GM12878 (cell line): ENCODE measurements at regions not wholly inside any gene's neighbourhood (a gene's known extent, or its start where the extent isn't known, plus 50 kb on each side); places are given as distances from the start of the nearest gene placed in this dataset.

Source experiments
- ATAC-seq: fragments of 200-7000 bp; cut with Tn5 transposase; 3 replicates; pipeline ENCODE4 v1.9.1; 2020; ENCODE audit warnings: mild to moderate bottlenecking, moderate library complexity
- BruUV-seq: library from RNA; stranded (reverse); fragments of 400-500 nt; replicated peaks from 2 replicates; lab custom pipeline; 2021; lab: Mats Ljungman, UMichigan
- CTCF ChIA-PET: fragments of 300-600 bp; sonication (Branson Sonifier 250); formaldehyde crosslinking; extraction: SDS; loops from one replicate; lab custom pipeline; 2021; ENCODE audit warnings: inconsistent platforms; lab: Yijun Ruan, JAX
- POLR2A ChIA-PET: fragments of 350-600 bp; formaldehyde crosslinking; extraction: SDS; loops from one replicate; lab custom pipeline; 2021; ENCODE audit warnings: inconsistent platforms; lab: Charles Lee
- RAD21 ChIA-PET: fragments of 300-600 bp; sonication (Branson Sonifier 250); formaldehyde crosslinking; loops from one replicate; lab custom pipeline; 2023; ENCODE audit warnings: antibody characterized with exemption; ENCODE audit not compliant: unreplicated experiment; lab: Charles Lee
- SMC1A ChIA-PET: fragments of 300-600 bp; sonication (Branson Sonifier 250); formaldehyde crosslinking; loops from one replicate; lab custom pipeline; 2023; ENCODE audit not compliant: unreplicated experiment, uncharacterized antibody; lab: Charles Lee
- DNase-seq: peaks from one replicate; pipeline ENCODE4 v3.0.0-alpha.2; 2011; ENCODE audit warnings: low read depth, low spot score
- FAIRE-seq: peaks from 3 replicates; lab custom pipeline; 2011; peaks lifted over from hg19 to GRCh38; lab: Jason Lieb, UNC
- H2AFZ ChIP-seq: 2 replicates; pipeline ENCODE4 v1.6.0; 2011; ENCODE audit warnings: low read depth, low read length, control low read depth; ENCODE audit not compliant: control insufficient read depth
- H3K27ac ChIP-seq: 2 replicates; pipeline ENCODE4 v1.5.1; 2011; ENCODE audit warnings: control low read depth; ENCODE audit not compliant: control insufficient read depth, insufficient read depth
- H3K27me3 ChIP-seq, 2 experiments: replicated peaks in 1 of 2; 2 replicates each; pipeline versions ENCODE4 v1.6.0 to v1.6.1; 2011; ENCODE audit warnings: low read length in 1 of 2; ENCODE audit not compliant: control insufficient read depth in 2 of 2, insufficient read depth in 2 of 2
- H3K36me3 ChIP-seq, 2 experiments: 2 replicates each; pipeline ENCODE4 v1.5.1; 2011; ENCODE audit warnings: low read length in 1 of 2; ENCODE audit not compliant: control insufficient read depth in 2 of 2, insufficient read depth in 2 of 2
- H3K4me1 ChIP-seq: 2 replicates; pipeline ENCODE4 v1.6.1; 2011; ENCODE audit warnings: mild to moderate bottlenecking, low read length, moderate library complexity, mixed read lengths; ENCODE audit not compliant: control insufficient read depth, insufficient read depth
- H3K4me2 ChIP-seq: 2 replicates; pipeline ENCODE4 v1.6.0; 2011; ENCODE audit warnings: control low read depth; ENCODE audit not compliant: control insufficient read depth, insufficient read depth
- H3K4me3 ChIP-seq: fragments of 200-600 bp; sonication (generic); 2 replicates; pipeline ENCODE4 v1.5.1; 2016
- H3K79me2 ChIP-seq: 2 replicates; pipeline ENCODE4 v1.6.0; 2011; ENCODE audit warnings: low read length; ENCODE audit not compliant: control insufficient read depth, insufficient read depth
- H3K9ac ChIP-seq: 2 replicates; pipeline ENCODE4 v1.8.0; 2011; ENCODE audit warnings: low read length, control low read depth, mixed read lengths; ENCODE audit not compliant: control insufficient read depth, insufficient read depth
- H3K9me3 ChIP-seq: replicated peaks from 3 replicates; pipeline ENCODE4 v1.5.1; 2011; ENCODE audit warnings: mild to moderate bottlenecking, low read length; ENCODE audit not compliant: control insufficient read depth, insufficient read depth
- H4K20me1 ChIP-seq: 2 replicates; pipeline ENCODE4 v1.6.0; 2011; ENCODE audit not compliant: control insufficient read depth, insufficient read depth
- E2F4 ChIP-seq: IDR thresholded peaks from 2 replicates; pipeline ENCODE4 v1.6.1; 2012; ENCODE audit warnings: low read depth, low read length, improper control_type of control experiment
- EED ChIP-seq: sonication (generic); IDR thresholded peaks from 2 replicates; pipeline ENCODE4 v1.6.1; 2016; ENCODE audit warnings: antibody characterized with exemption, low read depth
- MEF2B ChIP-seq: fragments of 450-650 bp; IDR thresholded peaks from 2 replicates; pipeline ENCODE4 v1.6.1; 2018; ENCODE audit warnings: mild to moderate bottlenecking, moderate library complexity; ENCODE audit not compliant: partially characterized antibody, poor library complexity, severe bottlenecking
- MTA3 ChIP-seq: IDR thresholded peaks from 2 replicates; pipeline ENCODE4 v1.6.1; 2012; ENCODE audit warnings: low read length, inconsistent platforms, borderline replicate concordance
- MXI1 ChIP-seq: fragments of 150-350 bp; IDR thresholded peaks from 2 replicates; pipeline ENCODE4 v1.6.1; 2011; ENCODE audit warnings: low read depth, mild to moderate bottlenecking, inconsistent platforms, low read length, improper control_type of control experiment
- POLR2AphosphoS2 ChIP-seq: IDR thresholded peaks from 2 replicates; pipeline ENCODE4 v1.6.1; 2011; ENCODE audit warnings: low read depth, mild to moderate bottlenecking, low read length, improper control_type of control experiment, moderate library complexity
- SMAD1 ChIP-seq: fragments of 450-650 bp; IDR thresholded peaks from 2 replicates; pipeline ENCODE4 v1.6.1; 2018; ENCODE audit warnings: mild to moderate bottlenecking, low read depth; ENCODE audit not compliant: partially characterized antibody
- SRF ChIP-seq, 2 experiments: IDR thresholded peaks; 2 replicates each; pipeline ENCODE4 v1.6.1; 2011; ENCODE audit warnings: low read depth in 2 of 2, low read length in 2 of 2, mild to moderate bottlenecking in 1 of 2, moderate library complexity in 1 of 2
- SUZ12 ChIP-seq: fragments of 200-600 bp; sonication (generic); IDR thresholded peaks from one replicate; pipeline ENCODE4 v1.6.1; 2018; ENCODE audit warnings: antibody characterized with exemption, mild to moderate bottlenecking; ENCODE audit not compliant: unreplicated experiment
- TARDBP ChIP-seq: IDR thresholded peaks from 2 replicates; pipeline ENCODE4 v1.6.1; 2016; ENCODE audit warnings: borderline replicate concordance
- WGBS: methylation state at CpG from one replicate; pipeline ENCODE4 v1.1.6; 2016; ENCODE audit warnings: low lambda C conversion rate; ENCODE audit not compliant: insufficient replicate concordance, insufficient coverage; ENCODE audit errors: missing lambda C conversion rate; 5-methylcytosine and 5-hydroxymethylcytosine counted together
- in situ Hi-C: fragments of 300-500 bp; cut with MboI; formaldehyde crosslinking; loops from 9 replicates; pipeline ENCODE4 v1.14.3; 2018; ENCODE audit warnings: mixed read lengths
- intact Hi-C: fragments of 100-400 bp; cut with micrococcal nuclease; formaldehyde crosslinking; loops from one replicate; pipeline ENCODE4 v1.14.2; 2022; ENCODE audit not compliant: unreplicated experiment
- TF ChIP-seq, protein P1 (sequence below): fragments of 450-650 bp; conservative IDR thresholded peaks from 2 replicates; pipeline ENCODE4 v1.6.1; 2017; ENCODE audit warnings: mild to moderate bottlenecking, moderate library complexity
- TF ChIP-seq, protein P2 (sequence below), 3 experiments: IDR thresholded peaks in 2 of 3; conservative IDR thresholded peaks in 1 of 3; 2 replicates each; pipeline ENCODE4 v1.5.1; 2011; ENCODE audit warnings: low read depth in 3 of 3, low read length in 3 of 3, mild to moderate bottlenecking in 3 of 3, control low read depth in 2 of 3, moderate library complexity in 2 of 3, inconsistent platforms in 1 of 3, mixed read lengths in 1 of 3; ENCODE audit not compliant: control insufficient read depth in 2 of 3, insufficient read depth in 1 of 3; ENCODE audit errors: extremely low read depth in 1 of 3
- TF ChIP-seq, protein P3 (sequence below): fragments of 450-650 bp; IDR thresholded peaks from 2 replicates; pipeline ENCODE4 v1.6.1; 2014; ENCODE audit warnings: mild to moderate bottlenecking
- TF ChIP-seq, protein P4 (sequence below): IDR thresholded peaks from 2 replicates; pipeline ENCODE4 v1.6.1; 2012; ENCODE audit warnings: low read length, inconsistent platforms

GRCh38 chr10:108500396-108500795, 1335.9 kb upstream of the SORCS1 start:
- H3K4me1 ChIP-seq = no peaks in the 10 kb centered on the region
- CTCF ChIA-PET = no interaction called here
- H4K20me1 ChIP-seq = no peaks in the 10 kb centered on the region
- FAIRE-seq = no peak
- no peak for DNase-seq
- H2AFZ ChIP-seq = no peak overlapping the region
- intact Hi-C loops (no loop called here), in situ Hi-C loops (no loop called here)
- ATAC-seq = peak; percentile 28; the same call in 1 of the 3 replicates
- no peaks in the 10 kb centered on the region for H3K36me3 ChIP-seq
- no peak overlapping the region for H3K4me3 ChIP-seq
- H3K9ac ChIP-seq = no peak overlapping the region
- no peaks in the 10 kb centered on the region for H3K9me3 ChIP-seq
- H3K4me2 ChIP-seq = no peak overlapping the region
- RAD21 ChIA-PET = no interaction called here
- H3K79me2 ChIP-seq = no peaks in the 10 kb centered on the region
- TF ChIP-seq EED (no peak), MXI1 (no peak), E2F4 (no peak), SRF (IDR thresholded peaks at IDR 0.05; ENCODE audit: low read depth in 2 of 2, low read length in 2 of 2) (no peak), MTA3 (no peak), TARDBP (no peak), MEF2B (no peak), POLR2AphosphoS2 (no peak), SUZ12 (no peak), SMAD1 (no peak)
- TF ChIP-seq, protein P1, sequence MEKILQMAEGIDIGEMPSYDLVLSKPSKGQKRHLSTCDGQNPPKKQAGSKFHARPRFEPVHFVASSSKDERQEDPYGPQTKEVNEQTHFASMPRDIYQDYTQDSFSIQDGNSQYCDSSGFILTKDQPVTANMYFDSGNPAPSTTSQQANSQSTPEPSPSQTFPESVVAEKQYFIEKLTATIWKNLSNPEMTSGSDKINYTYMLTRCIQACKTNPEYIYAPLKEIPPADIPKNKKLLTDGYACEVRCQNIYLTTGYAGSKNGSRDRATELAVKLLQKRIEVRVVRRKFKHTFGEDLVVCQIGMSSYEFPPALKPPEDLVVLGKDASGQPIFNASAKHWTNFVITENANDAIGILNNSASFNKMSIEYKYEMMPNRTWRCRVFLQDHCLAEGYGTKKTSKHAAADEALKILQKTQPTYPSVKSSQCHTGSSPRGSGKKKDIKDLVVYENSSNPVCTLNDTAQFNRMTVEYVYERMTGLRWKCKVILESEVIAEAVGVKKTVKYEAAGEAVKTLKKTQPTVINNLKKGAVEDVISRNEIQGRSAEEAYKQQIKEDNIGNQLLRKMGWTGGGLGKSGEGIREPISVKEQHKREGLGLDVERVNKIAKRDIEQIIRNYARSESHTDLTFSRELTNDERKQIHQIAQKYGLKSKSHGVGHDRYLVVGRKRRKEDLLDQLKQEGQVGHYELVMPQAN = no peak
- TF ChIP-seq, protein P2, sequence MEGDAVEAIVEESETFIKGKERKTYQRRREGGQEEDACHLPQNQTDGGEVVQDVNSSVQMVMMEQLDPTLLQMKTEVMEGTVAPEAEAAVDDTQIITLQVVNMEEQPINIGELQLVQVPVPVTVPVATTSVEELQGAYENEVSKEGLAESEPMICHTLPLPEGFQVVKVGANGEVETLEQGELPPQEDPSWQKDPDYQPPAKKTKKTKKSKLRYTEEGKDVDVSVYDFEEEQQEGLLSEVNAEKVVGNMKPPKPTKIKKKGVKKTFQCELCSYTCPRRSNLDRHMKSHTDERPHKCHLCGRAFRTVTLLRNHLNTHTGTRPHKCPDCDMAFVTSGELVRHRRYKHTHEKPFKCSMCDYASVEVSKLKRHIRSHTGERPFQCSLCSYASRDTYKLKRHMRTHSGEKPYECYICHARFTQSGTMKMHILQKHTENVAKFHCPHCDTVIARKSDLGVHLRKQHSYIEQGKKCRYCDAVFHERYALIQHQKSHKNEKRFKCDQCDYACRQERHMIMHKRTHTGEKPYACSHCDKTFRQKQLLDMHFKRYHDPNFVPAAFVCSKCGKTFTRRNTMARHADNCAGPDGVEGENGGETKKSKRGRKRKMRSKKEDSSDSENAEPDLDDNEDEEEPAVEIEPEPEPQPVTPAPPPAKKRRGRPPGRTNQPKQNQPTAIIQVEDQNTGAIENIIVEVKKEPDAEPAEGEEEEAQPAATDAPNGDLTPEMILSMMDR (IDR thresholded peaks at IDR 0.05 in 2 of 3, conservative IDR thresholded peaks at IDR 0.05 in 1 of 3; ENCODE audit: control insufficient read depth in 2 of 3, extremely low read depth in 1 of 3, insufficient read depth in 1 of 3, low read depth in 3 of 3, low read length in 3 of 3) = no peak
- TF ChIP-seq, protein P3, sequence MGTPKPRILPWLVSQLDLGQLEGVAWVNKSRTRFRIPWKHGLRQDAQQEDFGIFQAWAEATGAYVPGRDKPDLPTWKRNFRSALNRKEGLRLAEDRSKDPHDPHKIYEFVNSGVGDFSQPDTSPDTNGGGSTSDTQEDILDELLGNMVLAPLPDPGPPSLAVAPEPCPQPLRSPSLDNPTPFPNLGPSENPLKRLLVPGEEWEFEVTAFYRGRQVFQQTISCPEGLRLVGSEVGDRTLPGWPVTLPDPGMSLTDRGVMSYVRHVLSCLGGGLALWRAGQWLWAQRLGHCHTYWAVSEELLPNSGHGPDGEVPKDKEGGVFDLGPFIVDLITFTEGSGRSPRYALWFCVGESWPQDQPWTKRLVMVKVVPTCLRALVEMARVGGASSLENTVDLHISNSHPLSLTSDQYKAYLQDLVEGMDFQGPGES = no peak
- TF ChIP-seq, protein P4, sequence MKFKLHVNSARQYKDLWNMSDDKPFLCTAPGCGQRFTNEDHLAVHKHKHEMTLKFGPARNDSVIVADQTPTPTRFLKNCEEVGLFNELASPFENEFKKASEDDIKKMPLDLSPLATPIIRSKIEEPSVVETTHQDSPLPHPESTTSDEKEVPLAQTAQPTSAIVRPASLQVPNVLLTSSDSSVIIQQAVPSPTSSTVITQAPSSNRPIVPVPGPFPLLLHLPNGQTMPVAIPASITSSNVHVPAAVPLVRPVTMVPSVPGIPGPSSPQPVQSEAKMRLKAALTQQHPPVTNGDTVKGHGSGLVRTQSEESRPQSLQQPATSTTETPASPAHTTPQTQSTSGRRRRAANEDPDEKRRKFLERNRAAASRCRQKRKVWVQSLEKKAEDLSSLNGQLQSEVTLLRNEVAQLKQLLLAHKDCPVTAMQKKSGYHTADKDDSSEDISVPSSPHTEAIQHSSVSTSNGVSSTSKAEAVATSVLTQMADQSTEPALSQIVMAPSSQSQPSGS = no peak
- POLR2A ChIA-PET = no interaction called here
- no peak overlapping the region for H3K27ac ChIP-seq
- SMC1A ChIA-PET = no interaction called here
- 10% methylated on average over 3 of the region's 3 CpGs for WGBS
- H3K27me3 ChIP-seq = no peaks in the 10 kb centered on the region
- BruUV-seq = no TSS peak
